ENCODE measurements at regions not wholly inside any gene's neighbourhood (a gene's known extent, or its start where the extent isn't known, plus 50 kb on each side); places are given as distances from the start of the nearest gene placed in this dataset.

- no peak for DNase-seq
- Histone ChIP-seq H4K12ac (ENCODE audit: low read depth, low read length) (no peak overlapping the region), H2BK12ac (ENCODE audit: low read length) (no peak overlapping the region), H3K23ac (ENCODE audit: low read length) (no peak overlapping the region), H3K36me3 (ENCODE audit: control insufficient read depth in 1 of 2, insufficient read depth in 2 of 2, low read length in 2 of 2) (no peaks in the 10 kb centered on the region), H4K91ac (ENCODE audit: low read depth, low read length) (no peak overlapping the region), H2BK120ac (ENCODE audit: insufficient read depth, low read length, poor library complexity) (no peak overlapping the region), H3K18ac (ENCODE audit: low read length) (no peak overlapping the region), H3K27me3 (ENCODE audit: insufficient read depth, low read length) (peaks cover 20% of the 10 kb centered on the region), H2BK5ac (ENCODE audit: low read depth, low read length, poor library complexity) (no peak overlapping the region), H3K4me2 (ENCODE audit: low read length) (no peak overlapping the region), H3K27ac (ENCODE audit: low read depth, low read length) (no peak overlapping the region), H3K4me1 (ENCODE audit: control insufficient read depth in 1 of 2, insufficient read depth in 2 of 2, low read length in 2 of 2) (peaks cover 2 to 4% of the 10 kb centered on the region in 2 experiments), H3K4ac (ENCODE audit: low read depth, low read length) (no peak overlapping the region), H3K9ac (ENCODE audit: low read length) (no peak overlapping the region), H2AFZ (ENCODE audit: insufficient read depth, low read length, poor library complexity) (no peak overlapping the region), H2AK5ac (ENCODE audit: low read length) (no peak overlapping the region), H3K79me2 (ENCODE audit: control insufficient read depth, insufficient read depth, low read length, poor library complexity) (no peaks in the 10 kb centered on the region), H4K8ac (ENCODE audit: low read depth, low read length) (no peak overlapping the region), H3K9me3 (ENCODE audit: insufficient read depth, low read depth, low read length) (peaks cover 5% of the 10 kb centered on the region), H3K79me1 (ENCODE audit: low read length) (no peaks in the 10 kb centered on the region), H3K4me3 (ENCODE audit: low read depth, low read length) (no peak overlapping the region), H3K14ac (ENCODE audit: low read length) (no peak overlapping the region)
- WGBS (ENCODE audit: extremely low coverage, insufficient coverage, insufficient read length) = no CpG with 5 or more reads among the region's 14 CpGs
These were observed 60.0 kb upstream of the PRPS1L1 start for GRCh38 chr7:18087687-18088078.

- Histone ChIP-seq H4K8ac (ENCODE audit: low read depth, low read length) (no peak overlapping the region), H3K27ac (ENCODE audit: low read depth, low read length) (no peak overlapping the region), H3K4me2 (ENCODE audit: low read length) (no peak overlapping the region), H2AK5ac (ENCODE audit: low read length) (no peak overlapping the region), H3K27me3 (ENCODE audit: insufficient read depth, low read length) (no peaks in the 10 kb centered on the region), H3K79me1 (ENCODE audit: low read length) (no peaks in the 10 kb centered on the region), H3K14ac (ENCODE audit: low read length) (no peak overlapping the region), H3K18ac (ENCODE audit: low read length) (no peak overlapping the region), H3K4ac (ENCODE audit: low read depth, low read length) (no peak overlapping the region), H3K36me3 (ENCODE audit: control insufficient read depth in 1 of 2, insufficient read depth in 2 of 2, low read length in 2 of 2) (no peaks in the 10 kb centered on the region), H3K9me3 (ENCODE audit: insufficient read depth, low read depth, low read length) (peaks cover 3% of the 10 kb centered on the region), H4K12ac (ENCODE audit: low read depth, low read length) (no peak overlapping the region), H4K91ac (ENCODE audit: low read depth, low read length) (no peak overlapping the region), H3K9ac (ENCODE audit: low read length) (no peak overlapping the region), H2BK120ac (ENCODE audit: insufficient read depth, low read length, poor library complexity) (no peak overlapping the region), H3K4me1 (ENCODE audit: control insufficient read depth in 1 of 2, insufficient read depth in 2 of 2, low read length in 2 of 2) (no peaks in the 10 kb centered on the region), H2BK12ac (ENCODE audit: low read length) (no peak overlapping the region), H3K23ac (ENCODE audit: low read length) (no peak overlapping the region), H2AFZ (ENCODE audit: insufficient read depth, low read length, poor library complexity) (no peak overlapping the region), H3K4me3 (ENCODE audit: low read depth, low read length) (no peak overlapping the region), H2BK5ac (ENCODE audit: low read depth, low read length, poor library complexity) (no peak overlapping the region), H3K79me2 (ENCODE audit: control insufficient read depth, insufficient read depth, low read length, poor library complexity) (no peaks in the 10 kb centered on the region)
- WGBS (ENCODE audit: extremely low coverage, insufficient coverage, insufficient read length) = no CpG with 5 or more reads among the region's 2 CpGs
- no peak for DNase-seq
These were observed 68.4 kb upstream of the PRPS1L1 start for GRCh38 chr7:18096087-18096486.

GRCh38 chr7:18102576-18102975 is 74.9 kb upstream of the PRPS1L1 start:
- H3K9me3 ChIP-seq (ENCODE audit: insufficient read depth, low read depth, low read length) = no peaks in the 10 kb centered on the region
- H2BK120ac ChIP-seq (ENCODE audit: insufficient read depth, low read length, poor library complexity) = no peak overlapping the region
- H3K4me1 ChIP-seq (ENCODE audit: control insufficient read depth in 1 of 2, insufficient read depth in 2 of 2, low read length in 2 of 2) = no peaks in the 10 kb centered on the region
- no peak overlapping the region for H2AFZ ChIP-seq (ENCODE audit: insufficient read depth, low read length, poor library complexity)
- H3K36me3 ChIP-seq (ENCODE audit: control insufficient read depth in 1 of 2, insufficient read depth in 2 of 2, low read length in 2 of 2) = no peaks in the 10 kb centered on the region
- no peak overlapping the region for H3K23ac ChIP-seq (ENCODE audit: low read length)
- H3K4ac ChIP-seq (ENCODE audit: low read depth, low read length) = no peak overlapping the region
- H4K8ac ChIP-seq (ENCODE audit: low read depth, low read length) = no peak overlapping the region
- no peaks in the 10 kb centered on the region for H3K79me1 ChIP-seq (ENCODE audit: low read length)
- no peak overlapping the region for H3K4me3 ChIP-seq (ENCODE audit: low read depth, low read length)
- no peak overlapping the region for H3K9ac ChIP-seq (ENCODE audit: low read length)
- no peak overlapping the region for H3K18ac ChIP-seq (ENCODE audit: low read length)
- no peak for DNase-seq
- no peak overlapping the region for H2AK5ac ChIP-seq (ENCODE audit: low read length)
- no CpG with 5 or more reads among the region's 2 CpGs for WGBS (ENCODE audit: extremely low coverage, insufficient coverage, insufficient read length)
- no peak overlapping the region for H2BK5ac ChIP-seq (ENCODE audit: low read depth, low read length, poor library complexity)
- H3K14ac ChIP-seq (ENCODE audit: low read length) = no peak overlapping the region
- no peak overlapping the region for H2BK12ac ChIP-seq (ENCODE audit: low read length)
- H4K91ac ChIP-seq (ENCODE audit: low read depth, low read length) = no peak overlapping the region
- H3K79me2 ChIP-seq (ENCODE audit: control insufficient read depth, insufficient read depth, low read length, poor library complexity) = no peaks in the 10 kb centered on the region
- H3K4me2 ChIP-seq (ENCODE audit: low read length) = no peak overlapping the region
- H3K27ac ChIP-seq (ENCODE audit: low read depth, low read length) = no peak overlapping the region
- no peaks in the 10 kb centered on the region for H3K27me3 ChIP-seq (ENCODE audit: insufficient read depth, low read length)
- H4K12ac ChIP-seq (ENCODE audit: low read depth, low read length) = no peak overlapping the region

DNA sequence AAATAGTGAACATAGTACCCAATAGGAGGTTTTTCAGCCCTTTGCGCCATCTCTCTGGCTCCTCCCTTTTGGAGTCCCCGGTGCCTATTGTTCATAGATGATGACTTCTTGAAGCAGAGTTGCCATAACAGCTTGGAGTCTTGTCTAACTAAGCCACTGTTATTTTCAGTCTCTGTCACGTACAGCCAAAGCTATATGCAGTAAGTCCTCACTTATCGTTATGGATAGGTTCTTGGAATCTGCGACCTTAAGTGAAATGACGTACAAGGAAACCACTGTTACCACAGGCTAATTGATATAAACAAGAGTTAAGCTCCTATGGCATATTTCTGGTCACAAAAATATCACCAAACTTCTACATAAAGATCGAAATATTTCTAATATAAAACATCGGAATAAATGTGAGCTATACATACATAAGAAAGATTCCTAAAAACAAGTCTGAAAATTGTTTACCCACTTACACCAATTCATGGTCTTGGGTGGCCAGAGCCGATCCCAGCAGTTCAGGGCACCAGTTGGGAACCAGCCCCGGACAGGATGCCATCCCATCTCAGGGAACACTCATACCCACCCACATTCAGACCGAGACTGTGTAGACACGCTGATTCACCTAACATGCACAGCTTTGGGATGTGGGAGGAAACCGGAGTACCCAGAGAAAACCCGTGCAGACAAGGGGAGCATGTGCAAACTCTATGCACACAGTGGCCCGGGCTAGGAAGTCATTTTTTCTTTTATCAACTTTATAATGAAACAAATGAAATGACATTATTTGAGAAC is 76.0 kb upstream of the PRPS1L1 start:
- H4K12ac ChIP-seq (ENCODE audit: low read depth, low read length) = no peak overlapping the region
- no peak overlapping the region for H2AK5ac ChIP-seq (ENCODE audit: low read length)
- no peak overlapping the region for H3K4me3 ChIP-seq (ENCODE audit: low read depth, low read length)
- no peak overlapping the region for H3K18ac ChIP-seq (ENCODE audit: low read length)
- H2BK5ac ChIP-seq (ENCODE audit: low read depth, low read length, poor library complexity) = no peak overlapping the region
- H3K9ac ChIP-seq (ENCODE audit: low read length) = no peak overlapping the region
- no peaks in the 10 kb centered on the region for H3K9me3 ChIP-seq (ENCODE audit: insufficient read depth, low read depth, low read length)
- no peaks in the 10 kb centered on the region for H3K4me1 ChIP-seq (ENCODE audit: control insufficient read depth in 1 of 2, insufficient read depth in 2 of 2, low read length in 2 of 2)
- no peaks in the 10 kb centered on the region for H3K79me1 ChIP-seq (ENCODE audit: low read length)
- H4K8ac ChIP-seq (ENCODE audit: low read depth, low read length) = no peak overlapping the region
- no peaks in the 10 kb centered on the region for H3K36me3 ChIP-seq (ENCODE audit: control insufficient read depth in 1 of 2, insufficient read depth in 2 of 2, low read length in 2 of 2)
- WGBS (ENCODE audit: extremely low coverage, insufficient coverage, insufficient read length) = no CpG with 5 or more reads among the region's 15 CpGs
- no peak overlapping the region for H4K91ac ChIP-seq (ENCODE audit: low read depth, low read length)
- H3K27ac ChIP-seq (ENCODE audit: low read depth, low read length) = no peak overlapping the region
- no peak for DNase-seq
- H3K14ac ChIP-seq (ENCODE audit: low read length) = no peak overlapping the region
- no peak overlapping the region for H3K23ac ChIP-seq (ENCODE audit: low read length)
- no peak overlapping the region for H3K4ac ChIP-seq (ENCODE audit: low read depth, low read length)
- no peak overlapping the region for H3K4me2 ChIP-seq (ENCODE audit: low read length)
- no peak overlapping the region for H2BK12ac ChIP-seq (ENCODE audit: low read length)
- no peak overlapping the region for H2BK120ac ChIP-seq (ENCODE audit: insufficient read depth, low read length, poor library complexity)
- no peak overlapping the region for H2AFZ ChIP-seq (ENCODE audit: insufficient read depth, low read length, poor library complexity)
- H3K27me3 ChIP-seq (ENCODE audit: insufficient read depth, low read length) = no peaks in the 10 kb centered on the region
- H3K79me2 ChIP-seq (ENCODE audit: control insufficient read depth, insufficient read depth, low read length, poor library complexity) = no peaks in the 10 kb centered on the region

All from trophoblast cell (in vitro differentiated cells and primary cell).